GM21825 (cell line): ENCODE measurements at regions not wholly inside any gene's neighbourhood (a gene's known extent, or its start where the extent isn't known, plus 50 kb on each side); places are given as distances from the start of the nearest gene placed in this dataset.
"Not testable (repeated sequence)": the region's sequence is repeated elsewhere in the genome, so short reads cannot be mapped to it uniquely, and the experiment has no call there.

ENCODE experiments used
- ATAC-seq: cut with Tn5 transposase; IDR thresholded peaks from one replicate; pipeline ENCODE4 v1.9.1; 2021; ENCODE audit warnings: mild to moderate bottlenecking, moderate library complexity; ENCODE audit not compliant: unreplicated experiment

GRCh38 chr15:77944002-77944867 is 133.3 kb downstream of the TBC1D2B start:
- no peak for ATAC-seq

- no peak for ATAC-seq
Measured at GRCh38 chr15:77942611-77943211, 134.8 kb downstream of the TBC1D2B start.

GRCh38 chr15:77941090-77941827 is 136.3 kb downstream of the TBC1D2B start:
- not testable (repeated sequence) for ATAC-seq

GRCh38 chr15:77940381-77940947 is 137.0 kb downstream of the TBC1D2B start:
- no peak for ATAC-seq

- no peak for ATAC-seq
Measured at GRCh38 chr15:77939851-77940250, 137.7 kb downstream of the TBC1D2B start.

- ATAC-seq: not testable (repeated sequence)
Measured at GRCh38 chr15:77939026-77939425, 138.5 kb downstream of the TBC1D2B start.

GRCh38 chr15:77938546-77938945 is 139.0 kb downstream of the TBC1D2B start:
- ATAC-seq: not testable (repeated sequence)

- ATAC-seq: not testable (repeated sequence)
Measured at GRCh38 chr15:77936567-77936966, 140.9 kb downstream of the TBC1D2B start.

- not testable (repeated sequence) for ATAC-seq
Measured at GRCh38 chr15:77934516-77934915, 143.0 kb downstream of the TBC1D2B start.

GRCh38 chr15:77930907-77931306 is 146.6 kb downstream of the TBC1D2B start:
- ATAC-seq: not testable (repeated sequence)

GRCh38 chr15:77930490-77930889 is 147.0 kb downstream of the TBC1D2B start:
- ATAC-seq: not testable (repeated sequence)

GRCh38 chr15:77926789-77927188 is 150.7 kb downstream of the TBC1D2B start:
- ATAC-seq: not testable (repeated sequence)

- ATAC-seq: not testable (repeated sequence)
Measured at GRCh38 chr15:77926296-77926695, 151.2 kb downstream of the TBC1D2B start.

- ATAC-seq: not testable (repeated sequence)
Measured at GRCh38 chr15:77925101-77925500, 152.4 kb downstream of the TBC1D2B start.

GRCh38 chr15:77921664-77922063 is 155.8 kb downstream of the TBC1D2B start:
- ATAC-seq: no peak

- ATAC-seq: not testable (repeated sequence)
Measured at GRCh38 chr15:77916966-77917635, 160.4 kb downstream of the TBC1D2B start.

GRCh38 chr15:77915961-77916330 is 161.6 kb downstream of the TBC1D2B start:
- ATAC-seq: not testable (repeated sequence)

GRCh38 chr15:77915261-77915960 is 162.1 kb downstream of the TBC1D2B start:
- no peak for ATAC-seq

- ATAC-seq: not testable (repeated sequence)
Measured at GRCh38 chr15:77914531-77914930, 163.0 kb downstream of the TBC1D2B start.
